IMR-90 (cell line): ENCODE measurements at regions not wholly inside any gene's neighbourhood (a gene's known extent, or its start where the extent isn't known, plus 50 kb on each side); places are given as distances from the start of the nearest gene placed in this dataset.

Experiments
- ATAC-seq: fragments of 200-7000 bp; cut with Tn5 transposase; 2 replicates; pipeline ENCODE4 v1.9.1; 2020; ENCODE audit warnings: low read depth, mild to moderate bottlenecking, moderate library complexity
- BruUV-seq: library from RNA; stranded (reverse); fragments of 400-500 nt; replicated peaks from 2 replicates; lab custom pipeline; 2021; lab: Mats Ljungman, UMichigan
- CTCF ChIA-PET: fragments of 300-600 bp; formaldehyde crosslinking; extraction: SDS; loops from one replicate; lab custom pipeline; 2021; ENCODE audit warnings: antibody characterized with exemption; lab: Yijun Ruan, JAX
- POLR2A ChIA-PET: fragments of 300-600 bp; sonication (Branson Sonifier 250); formaldehyde crosslinking; loops from one replicate; lab custom pipeline; 2022; ENCODE audit warnings: antibody characterized with exemption; ENCODE audit not compliant: unreplicated experiment; lab: Charles Lee
- DNase-seq: peaks from one replicate; pipeline ENCODE4 v3.0.0; 2013
- H2AFZ ChIP-seq: replicated peaks from 2 replicates; pipeline ENCODE3; 2013; ENCODE audit warnings: low read length, mild to moderate bottlenecking; ENCODE audit not compliant: poor library complexity
- H2AK5ac ChIP-seq: 2 replicates; pipeline ENCODE4 v1.6.1; 2013; ENCODE audit warnings: low read depth, low read length, inconsistent platforms
- H2AK9ac ChIP-seq: replicated peaks from 2 replicates; pipeline ENCODE3; 2013; ENCODE audit warnings: mild to moderate bottlenecking, low read depth, low read length, moderate library complexity; ENCODE audit not compliant: poor library complexity
- H2BK120ac ChIP-seq: 2 replicates; pipeline ENCODE4 v1.6.1; 2013; ENCODE audit warnings: low read depth, low read length, inconsistent platforms
- H2BK15ac ChIP-seq: 3 replicates; pipeline ENCODE4 v1.6.1; 2013; ENCODE audit warnings: low read depth, low read length, inconsistent platforms
- H2BK20ac ChIP-seq: 2 replicates; pipeline ENCODE4 v1.6.1; 2013; ENCODE audit warnings: low read depth, mild to moderate bottlenecking, inconsistent platforms, low read length, moderate library complexity
- H2BK5ac ChIP-seq: 2 replicates; pipeline ENCODE4 v1.6.1; 2013; ENCODE audit warnings: mild to moderate bottlenecking, low read depth, low read length, inconsistent platforms; ENCODE audit not compliant: poor library complexity, severe bottlenecking
- H3K14ac ChIP-seq: replicated peaks from 2 replicates; pipeline ENCODE4 v1.6.1; 2013; ENCODE audit warnings: low read depth, low read length, inconsistent platforms
- H3K18ac ChIP-seq: 2 replicates; pipeline ENCODE4 v1.6.1; 2013; ENCODE audit warnings: low read depth, low read length, control low read depth
- H3K23ac ChIP-seq: 2 replicates; pipeline ENCODE4 v1.6.1; 2013; ENCODE audit warnings: low read depth, low read length, inconsistent platforms
- H3K27ac ChIP-seq: 2 replicates; pipeline ENCODE4 v1.5.1; 2013; ENCODE audit warnings: mild to moderate bottlenecking, control low read depth, low read length; ENCODE audit not compliant: insufficient read depth
- H3K27me3 ChIP-seq: 2 replicates; pipeline ENCODE4 v1.6.1; 2013; ENCODE audit warnings: low read length; ENCODE audit not compliant: control insufficient read depth, insufficient read depth
- H3K36me3 ChIP-seq: 2 replicates; pipeline ENCODE4 v1.6.1; 2013; ENCODE audit warnings: low read length, mixed read lengths; ENCODE audit not compliant: control insufficient read depth, insufficient read depth
- H3K4ac ChIP-seq: 2 replicates; pipeline ENCODE4 v1.6.1; 2013; ENCODE audit warnings: low read depth, low read length, inconsistent platforms
- H3K4me1 ChIP-seq: 2 replicates; pipeline ENCODE4 v1.6.1; 2013; ENCODE audit warnings: low read length, mixed read lengths; ENCODE audit not compliant: control insufficient read depth, insufficient read depth
- H3K4me2 ChIP-seq: 2 replicates; pipeline ENCODE4 v1.6.1; 2013; ENCODE audit warnings: low read depth, mild to moderate bottlenecking, control low read depth, low read length, moderate library complexity
- H3K4me3 ChIP-seq: 2 replicates; pipeline ENCODE4 v1.5.1; 2013; ENCODE audit warnings: low read depth, mild to moderate bottlenecking, control low read depth, low read length, moderate library complexity; ENCODE audit not compliant: insufficient read depth
- H3K56ac ChIP-seq: 2 replicates; pipeline ENCODE4 v1.6.1; 2013; ENCODE audit warnings: low read length, inconsistent platforms; ENCODE audit not compliant: insufficient read depth; ENCODE audit errors: extremely low read depth
- H3K79me1 ChIP-seq, 2 experiments: 2 replicates each; pipeline ENCODE4 v1.6.1; 2013; ENCODE audit warnings: low read length in 2 of 2, inconsistent platforms in 1 of 2, low read depth in 1 of 2
- H3K9ac ChIP-seq: 2 replicates; pipeline ENCODE4 v1.6.1; 2013; ENCODE audit warnings: low read depth, low read length, control low read depth
- H3K9me1 ChIP-seq: 2 replicates; pipeline ENCODE4 v1.6.1; 2013; ENCODE audit warnings: low read length, inconsistent platforms; ENCODE audit not compliant: insufficient read depth
- H3K9me3 ChIP-seq: 2 replicates; pipeline ENCODE4 v1.6.1; 2013; ENCODE audit warnings: low read length; ENCODE audit not compliant: control insufficient read depth, insufficient read depth
- H4K20me1 ChIP-seq: 2 replicates; pipeline ENCODE4 v1.6.1; 2013; ENCODE audit warnings: low read length, inconsistent platforms; ENCODE audit not compliant: insufficient read depth
- H4K5ac ChIP-seq: 2 replicates; pipeline ENCODE4 v1.6.1; 2013; ENCODE audit warnings: mild to moderate bottlenecking, low read depth, low read length, control low read depth
- H4K8ac ChIP-seq, 2 experiments: 2 replicates each; pipeline ENCODE4 v1.6.1; 2013; ENCODE audit warnings: low read depth in 2 of 2, low read length in 2 of 2, control low read depth in 1 of 2, inconsistent platforms in 1 of 2
- H4K91ac ChIP-seq: 2 replicates; pipeline ENCODE4 v1.6.1; 2013; ENCODE audit warnings: low read depth, low read length, inconsistent platforms; ENCODE audit not compliant: insufficient read depth
- CHD1 ChIP-seq: IDR thresholded peaks from 2 replicates; pipeline ENCODE4 v1.6.1; 2012; ENCODE audit warnings: low read depth, low read length, improper control_type of control experiment
- ELK1 ChIP-seq: fragments of 150-350 bp; IDR thresholded peaks from 2 replicates; pipeline ENCODE4 v1.6.1; 2016; ENCODE audit warnings: low read depth, mild to moderate bottlenecking, low read length, moderate library complexity, borderline replicate concordance
- MAFK ChIP-seq: IDR thresholded peaks from 2 replicates; pipeline ENCODE4 v1.6.1; 2012; ENCODE audit warnings: low read depth, low read length, improper control_type of control experiment
- MAZ ChIP-seq: IDR thresholded peaks from 2 replicates; pipeline ENCODE4 v1.6.1; 2012; ENCODE audit warnings: low read depth, mild to moderate bottlenecking, low read length, improper control_type of control experiment, moderate library complexity, borderline replicate concordance
- MXI1 ChIP-seq: IDR thresholded peaks from 2 replicates; pipeline ENCODE4 v1.6.1; 2012; ENCODE audit warnings: low read depth, mild to moderate bottlenecking, low read length, moderate library complexity, borderline replicate concordance
- POLR2A ChIP-seq: IDR thresholded peaks from 2 replicates; pipeline ENCODE4 v1.6.1; 2012; ENCODE audit warnings: mild to moderate bottlenecking, low read depth, low read length
- RAD21 ChIP-seq: IDR thresholded peaks from 2 replicates; pipeline ENCODE4 v1.6.1; 2012; ENCODE audit warnings: low read length, improper control_type of control experiment
- RFX5 ChIP-seq: IDR thresholded peaks from 2 replicates; pipeline ENCODE4 v1.8.0; 2012; ENCODE audit warnings: low read depth, mild to moderate bottlenecking, low read length, moderate library complexity
- WGBS, 2 experiments: methylation state at CpG; one replicate each; pipeline versions ENCODE4 v1.1.5 to v1.1.7; 2013; ENCODE audit warnings: missing lambda C conversion rate in 2 of 2; ENCODE audit not compliant: insufficient read length in 1 of 2; ENCODE audit errors: extremely low coverage in 2 of 2; 5-methylcytosine and 5-hydroxymethylcytosine counted together
- dilution Hi-C: fragments of 300-500 bp; cut with HindIII; formaldehyde crosslinking; loops from one replicate; pipeline ENCODE4 v1.14.3; 2018; ENCODE audit warnings: low sequenced_read_pairs; ENCODE audit not compliant: unreplicated experiment
- in situ Hi-C: fragments of 300-500 bp; cut with MboI; formaldehyde crosslinking; loops from 3 replicates; pipeline ENCODE4 v1.14.3; 2019; ENCODE audit warnings: low sequenced_read_pairs, inconsistent platforms, mixed read lengths
- intact Hi-C: fragments of 100-400 bp; cut with micrococcal nuclease; formaldehyde crosslinking; loops from 2 replicates; pipeline ENCODE4 v1.10.0; 2022

DNA sequence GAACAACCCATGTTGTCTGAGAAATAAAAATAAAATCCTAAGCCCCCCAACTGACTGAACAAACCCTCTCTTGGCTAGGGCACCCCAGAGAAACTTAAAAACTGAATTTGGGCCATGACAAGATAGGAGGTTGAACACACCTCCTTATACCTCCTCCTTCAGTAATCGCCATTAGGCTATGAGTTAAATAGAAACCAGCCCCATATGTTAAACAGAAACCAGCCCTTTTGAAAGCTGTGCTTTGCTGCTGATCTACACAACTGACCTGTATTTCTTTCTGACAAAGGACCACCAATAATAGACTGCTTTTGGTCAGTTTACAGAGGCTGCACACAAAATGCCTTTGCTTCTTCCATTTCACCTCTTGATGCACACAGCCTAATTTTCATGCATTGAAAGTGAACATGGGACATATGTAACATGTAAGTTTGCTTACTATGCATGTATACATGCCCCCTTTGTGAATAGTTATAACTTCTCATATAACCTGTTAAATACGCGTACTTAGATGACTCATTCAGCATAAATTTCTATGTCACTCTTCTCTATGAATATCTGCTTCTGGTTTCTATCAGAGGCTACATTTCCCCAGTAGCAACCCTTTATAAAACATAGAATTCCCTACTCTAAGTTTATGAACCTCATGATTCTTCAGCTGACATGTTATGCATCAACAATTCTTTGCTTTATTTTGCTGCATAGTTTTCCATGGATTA, 462.9 kb downstream of the COL12A1 start:
- H3K36me3 ChIP-seq: no peaks in the 10 kb centered on the region
- no CpG with 5 or more reads among the region's 3 CpGs for WGBS, 2 experiments
- H2BK20ac ChIP-seq: no peak overlapping the region
- H2AFZ ChIP-seq: no peak overlapping the region
- no peak overlapping the region for H4K91ac ChIP-seq
- dilution Hi-C loops: no loop called here
- TF ChIP-seq CHD1 (no peak), RAD21 (no peak), MAZ (no peak), POLR2A (no peak), RFX5 (no peak), MAFK (no peak), MXI1 (no peak), ELK1 (no peak)
- no peak overlapping the region for H3K4ac ChIP-seq
- H4K5ac ChIP-seq: no peak overlapping the region
- H3K56ac ChIP-seq: no peak overlapping the region
- no peak overlapping the region for H2AK9ac ChIP-seq
- CTCF ChIA-PET: interaction anchor here (0.6 kb wide), 1 partner anchor 205 kb away, joined by 4 read pairs; no protein-coding TSS in a partner anchor
- no peak overlapping the region for H3K4me2 ChIP-seq
- no peak overlapping the region for H2BK5ac ChIP-seq
- ATAC-seq (no peak), DNase-seq (no peak)
- H4K8ac ChIP-seq: no peak overlapping the region
- no peak overlapping the region for H2AK5ac ChIP-seq
- no TSS peak for BruUV-seq
- intact Hi-C loops: no loop called here
- H3K9me3 ChIP-seq: no peaks in the 10 kb centered on the region
- in situ Hi-C loops: no loop called here
- H3K27ac ChIP-seq: no peak overlapping the region
- H4K20me1 ChIP-seq: no peaks in the 10 kb centered on the region
- H3K9ac ChIP-seq: no peak overlapping the region
- H3K23ac ChIP-seq: no peak overlapping the region
- H3K4me1 ChIP-seq: no peaks in the 10 kb centered on the region
- H3K79me1 ChIP-seq: no peaks in the 10 kb centered on the region
- no peak overlapping the region for H2BK120ac ChIP-seq
- H3K14ac ChIP-seq: no peak overlapping the region; the same call in 1 of the 2 replicates
- no peak overlapping the region for H3K18ac ChIP-seq
- H3K4me3 ChIP-seq: no peak overlapping the region
- POLR2A ChIA-PET: no interaction called here
- no peak overlapping the region for H2BK15ac ChIP-seq
- no peaks in the 10 kb centered on the region for H3K9me1 ChIP-seq
- no peaks in the 10 kb centered on the region for H3K27me3 ChIP-seq
